Urothelium cell line (cell line): ENCODE measurements at regions not wholly inside any gene's neighbourhood (a gene's known extent, or its start where the extent isn't known, plus 50 kb on each side); places are given as distances from the start of the nearest gene placed in this dataset.

Source experiments
- DNase-seq: peaks from one replicate; pipeline ENCODE4 v3.0.0; 2011; ENCODE audit warnings: low spot score, mixed read lengths
- FAIRE-seq: peaks from 2 replicates; lab custom pipeline; 2011; peaks lifted over from hg19 to GRCh38; lab: Jason Lieb, UNC

DNA sequence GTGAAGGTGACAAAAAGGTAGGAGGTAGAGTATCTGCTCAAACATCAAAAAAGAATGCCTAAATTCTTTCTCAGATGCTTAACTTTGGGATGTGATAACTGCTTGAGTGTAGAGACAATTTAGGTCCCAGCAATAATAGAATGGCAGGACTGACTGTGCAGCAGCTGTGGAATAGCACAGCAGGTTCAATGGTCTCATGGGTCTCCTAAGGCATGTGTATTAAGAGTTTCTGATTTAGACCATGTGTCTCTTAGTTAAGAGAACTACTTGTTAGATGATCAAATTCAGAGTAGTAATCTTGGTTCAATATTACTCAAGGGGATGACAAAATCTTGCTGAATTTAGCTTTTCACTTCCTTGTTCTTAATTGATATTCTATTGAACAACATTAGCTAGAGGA lies 72.0 kb downstream of the ALX1 start:
- FAIRE-seq (no peak), DNase-seq (no peak)

DNA sequence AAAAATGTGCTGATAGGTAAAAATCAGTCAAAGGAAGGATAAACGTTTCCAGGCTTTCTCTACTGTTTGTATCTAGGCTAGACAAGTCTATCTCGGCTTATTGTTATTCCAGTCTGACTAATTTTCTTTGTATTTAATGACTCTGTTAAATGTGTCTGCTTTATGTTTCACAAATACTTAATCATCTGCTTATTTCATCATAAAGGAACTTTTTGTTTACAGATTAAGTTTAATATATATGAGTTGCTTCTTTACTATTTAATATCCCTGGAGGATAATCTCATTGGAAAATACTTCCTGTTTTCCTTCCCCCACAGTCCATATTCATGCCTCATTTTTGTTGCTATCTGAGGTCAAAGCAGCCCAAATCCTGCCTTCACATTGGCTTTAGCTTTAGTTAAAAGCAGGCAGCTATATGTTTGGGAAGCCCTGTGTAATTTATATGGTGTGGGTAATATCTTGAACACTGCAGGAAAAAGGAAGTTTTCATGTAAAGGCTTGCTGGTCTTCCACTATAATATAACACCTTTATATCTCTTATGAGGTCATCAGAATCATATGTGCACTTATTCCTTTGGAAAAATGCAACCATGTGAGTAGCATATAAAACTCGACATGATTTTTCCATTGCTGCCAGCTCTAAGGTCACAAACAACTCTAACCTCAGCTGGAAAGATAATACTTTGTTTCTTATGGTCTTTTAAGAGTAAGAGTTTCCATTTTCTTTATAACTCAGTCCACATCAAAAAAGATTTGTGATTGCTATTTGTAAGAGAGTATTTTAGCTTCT lies 76.8 kb downstream of the ALX1 start:
- DNase-seq (no peak), FAIRE-seq (no peak)

DNA sequence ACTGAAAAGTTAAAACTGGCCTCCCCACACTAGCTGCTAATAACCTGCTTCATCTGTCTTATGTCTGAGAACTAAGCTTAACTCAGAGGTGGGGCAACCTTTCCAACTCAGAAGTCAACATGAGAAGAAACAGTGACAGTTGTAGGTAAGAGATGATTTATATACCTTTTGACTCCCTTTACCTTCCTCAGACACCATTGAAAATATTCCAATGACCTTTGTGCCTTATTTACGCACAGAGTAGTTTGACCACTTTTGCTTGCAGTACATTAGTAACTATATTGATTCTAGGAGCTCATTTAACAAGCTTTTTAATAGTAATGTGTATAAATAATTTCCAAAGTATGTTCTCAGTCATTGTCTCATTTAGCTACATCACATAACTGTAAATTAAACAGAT lies 77.6 kb downstream of the ALX1 start:
- DNase-seq, result no peak
- no peak for FAIRE-seq

DNA sequence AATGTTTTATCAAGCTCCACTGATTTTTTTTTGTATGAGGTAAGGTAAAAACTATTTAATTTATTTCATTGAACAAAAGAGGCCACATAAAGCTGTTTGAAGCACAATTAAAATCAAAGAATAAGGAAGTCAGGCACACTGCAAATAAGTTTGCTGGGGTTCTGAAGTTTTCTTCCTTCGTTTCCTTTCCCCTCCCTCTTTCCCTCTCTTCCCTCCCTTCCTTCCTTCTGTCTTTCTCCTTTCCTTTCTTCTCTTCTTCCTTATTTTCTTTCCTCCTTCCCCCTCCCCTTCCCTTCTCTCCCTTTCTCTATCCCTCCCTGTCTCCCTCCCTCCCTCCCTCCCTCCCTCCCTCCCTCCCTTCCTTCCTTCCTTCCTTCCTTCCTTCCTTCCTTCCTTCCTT lies 78.7 kb downstream of the ALX1 start:
- no peak for DNase-seq
- no peak for FAIRE-seq

DNA sequence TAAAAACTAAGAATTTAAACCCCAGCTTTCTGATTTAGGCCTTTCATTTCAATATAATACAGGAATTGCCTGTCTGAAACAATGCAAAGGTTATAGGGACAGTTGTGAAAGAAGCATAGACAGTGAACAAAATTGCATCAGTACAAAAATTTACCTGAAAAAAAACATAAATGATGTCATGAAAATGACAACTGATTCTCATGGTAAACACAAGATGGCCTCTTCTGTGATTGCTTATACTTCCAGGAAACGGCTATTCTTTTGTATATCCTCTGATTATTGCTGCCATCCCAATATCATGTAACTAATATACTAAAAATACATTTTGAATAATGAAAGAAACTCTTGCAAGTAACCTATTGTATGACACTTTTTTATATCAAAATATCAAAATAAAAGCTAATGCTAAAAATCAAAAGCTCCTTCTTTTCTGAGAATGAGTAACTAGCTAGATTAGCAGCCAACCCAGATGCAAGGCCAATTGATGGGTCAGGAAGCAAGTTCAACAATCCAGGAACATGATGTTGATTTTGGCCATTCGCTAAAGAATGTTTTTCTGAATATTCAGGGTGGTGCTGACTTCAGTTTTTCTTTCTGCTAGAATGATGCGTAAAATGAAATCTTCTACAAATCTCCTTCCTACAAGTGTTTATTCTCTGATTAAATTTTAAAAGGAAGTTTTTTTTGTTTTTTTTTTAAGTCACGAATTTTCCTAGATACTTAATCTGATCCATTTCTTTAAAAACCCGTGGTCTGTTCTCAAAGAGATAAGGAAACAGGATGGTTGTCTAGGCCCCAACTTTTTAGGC lies 83.6 kb downstream of the ALX1 start:
- no peak for FAIRE-seq
- no peak for DNase-seq

DNA sequence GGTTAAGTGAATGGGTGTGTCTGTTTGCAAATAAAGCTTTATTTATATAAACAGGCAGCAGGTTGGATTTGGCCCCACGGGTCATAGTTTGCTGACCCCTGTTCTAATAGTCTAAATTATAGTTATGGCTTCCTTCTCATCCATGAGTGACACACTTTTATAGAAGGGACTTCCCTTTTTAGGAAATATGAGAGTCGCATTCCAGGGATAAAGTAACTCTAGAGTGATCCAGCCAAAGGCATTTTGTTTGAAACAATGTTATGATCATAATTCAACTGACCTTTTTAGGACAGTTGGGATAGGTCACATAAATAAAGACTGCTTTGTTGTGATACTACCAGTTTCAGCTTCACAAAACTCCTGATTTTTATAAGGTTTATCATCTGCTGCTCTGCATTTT lies 87.9 kb downstream of the ALX1 start:
- no peak for FAIRE-seq

DNA sequence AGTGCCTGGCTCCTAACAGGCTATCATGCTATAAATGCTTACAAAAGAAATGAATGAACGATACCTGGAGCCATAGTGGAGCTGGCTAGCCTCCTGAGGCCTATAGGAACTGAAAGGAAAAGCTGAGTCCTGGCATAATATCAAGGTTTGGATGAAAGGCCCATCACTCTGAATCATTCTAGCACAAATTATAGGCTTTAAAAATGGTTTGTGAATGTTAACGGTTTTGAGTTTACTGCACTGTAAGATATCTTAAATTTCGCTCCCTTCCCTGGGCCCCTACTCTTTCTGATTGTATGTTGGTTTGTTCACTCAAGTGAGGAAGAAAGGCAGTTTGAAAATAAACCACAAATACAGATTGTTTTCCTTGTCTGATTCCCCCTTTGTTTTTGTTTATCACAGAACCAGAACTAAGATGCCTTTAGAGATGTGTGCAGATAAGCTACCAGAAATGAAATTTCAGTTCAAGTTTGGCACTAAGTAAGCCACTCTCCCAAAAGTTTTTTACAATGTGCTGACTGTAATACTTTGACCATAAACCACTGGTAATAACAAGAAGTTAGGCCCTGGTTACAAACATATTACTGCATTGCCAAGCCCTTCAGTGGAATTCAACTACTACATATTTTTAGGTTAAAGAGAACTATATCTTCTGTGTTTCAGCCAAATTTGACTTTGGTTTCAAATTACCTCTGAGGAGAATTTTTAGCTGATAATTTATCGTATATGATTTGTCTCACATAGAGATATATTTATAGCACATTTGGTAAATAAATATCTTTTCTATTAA lies 89.5 kb downstream of the ALX1 start:
- DNase-seq (no peak), FAIRE-seq (no peak)

More for the DNA sequence above, 87.9 kb downstream of the ALX1 start:
- DNase-seq, result no peak

DNA sequence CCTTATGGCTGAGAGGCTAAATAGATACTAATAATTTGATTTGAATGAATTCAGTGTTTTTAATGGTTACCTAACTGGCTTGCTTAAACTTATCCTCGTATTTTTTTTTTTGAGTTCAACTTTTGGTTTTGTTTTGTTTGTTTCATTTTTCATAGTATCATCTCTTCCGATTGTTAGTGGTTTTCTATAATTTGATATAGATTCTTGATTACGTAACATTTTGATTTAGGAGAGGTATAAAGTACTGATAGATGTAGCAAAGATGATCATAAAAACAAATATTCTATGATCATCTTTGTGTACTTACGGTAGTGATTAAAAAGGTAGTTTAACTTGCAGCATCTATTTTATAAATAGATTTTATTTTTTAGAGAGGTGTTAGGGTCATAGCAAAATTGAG lies 93.0 kb downstream of the ALX1 start:
- FAIRE-seq (no peak), DNase-seq (no peak)

DNA sequence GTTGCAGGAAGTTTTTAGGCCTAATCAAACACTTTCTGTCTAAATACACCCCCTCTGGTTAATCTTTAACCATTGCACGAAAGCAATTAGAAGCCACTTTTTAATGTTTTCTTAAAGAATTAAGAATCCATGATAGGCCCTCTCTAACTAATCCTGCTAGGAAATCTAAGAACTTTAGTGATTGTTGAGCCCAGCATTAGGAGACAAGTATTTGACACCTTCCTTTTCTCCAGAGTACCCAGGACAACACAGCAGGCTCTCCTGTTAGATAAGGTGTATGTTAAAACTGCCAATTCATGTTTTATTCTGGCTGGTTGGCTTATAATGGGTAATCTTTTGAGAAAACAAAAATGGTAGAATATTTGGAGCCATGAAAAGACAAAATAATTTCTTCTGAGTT lies 95.0 kb downstream of the ALX1 start:
- FAIRE-seq, result no peak
- DNase-seq, result no peak

DNA sequence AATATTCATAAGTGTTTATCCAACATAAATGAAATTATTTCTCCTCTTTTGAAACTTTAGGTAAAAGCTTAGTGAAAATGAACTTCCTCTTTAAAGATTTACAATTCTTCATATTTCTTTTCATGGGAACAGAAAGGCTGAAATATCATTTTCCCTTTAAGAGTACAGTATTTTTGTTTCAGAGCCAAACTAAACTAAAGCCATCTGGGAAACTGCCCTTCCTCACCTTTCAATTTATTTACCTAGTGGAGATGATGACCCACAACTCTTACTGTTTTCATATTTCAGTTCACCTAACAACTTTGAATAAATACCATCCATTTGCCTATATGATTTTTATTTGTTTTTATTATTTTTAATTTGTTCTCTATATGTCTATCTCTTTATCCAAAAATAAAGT lies 105.4 kb downstream of the ALX1 start:
- DNase-seq, result no peak
- no peak for FAIRE-seq

DNA sequence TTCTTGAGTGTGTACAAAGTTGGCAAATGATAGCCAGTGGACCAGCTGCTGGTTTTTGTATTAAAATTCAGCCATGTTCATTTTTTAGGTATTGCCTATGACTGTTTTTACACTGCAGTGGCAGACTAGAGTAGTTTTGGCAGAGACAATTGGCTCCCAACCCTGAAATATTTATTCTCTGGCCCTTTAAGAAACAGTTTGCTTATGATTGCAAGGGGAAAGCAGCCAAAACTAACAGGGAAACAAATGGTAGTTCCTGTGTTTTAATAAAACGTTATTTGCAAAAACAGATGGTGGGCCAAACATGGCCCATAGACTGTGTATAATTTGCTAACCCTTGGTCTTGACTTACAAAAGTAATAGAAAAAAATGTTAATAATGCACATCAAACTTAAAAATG lies 110.2 kb downstream of the ALX1 start:
- DNase-seq, result no peak
- FAIRE-seq, result no peak

DNA sequence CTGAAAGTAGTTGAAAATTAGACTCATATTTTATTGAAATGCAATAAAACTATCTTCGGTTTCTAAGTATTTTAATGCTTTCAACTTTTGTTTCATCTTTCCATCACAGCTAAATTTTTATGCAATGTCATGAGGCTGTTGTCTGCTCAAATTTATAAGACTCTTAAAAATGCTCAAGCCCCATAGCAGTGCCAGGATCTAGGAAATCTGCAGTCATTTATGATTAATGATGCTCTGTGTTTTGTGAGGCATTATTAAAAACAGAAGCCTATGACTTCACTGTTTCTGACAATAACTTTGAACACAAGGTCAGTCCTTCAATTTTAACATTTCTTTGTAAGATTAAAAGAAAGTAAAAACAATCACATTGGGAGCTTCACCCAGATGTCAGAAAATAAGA lies 112.5 kb downstream of the ALX1 start:
- FAIRE-seq, result no peak
- DNase-seq, result no peak

DNA sequence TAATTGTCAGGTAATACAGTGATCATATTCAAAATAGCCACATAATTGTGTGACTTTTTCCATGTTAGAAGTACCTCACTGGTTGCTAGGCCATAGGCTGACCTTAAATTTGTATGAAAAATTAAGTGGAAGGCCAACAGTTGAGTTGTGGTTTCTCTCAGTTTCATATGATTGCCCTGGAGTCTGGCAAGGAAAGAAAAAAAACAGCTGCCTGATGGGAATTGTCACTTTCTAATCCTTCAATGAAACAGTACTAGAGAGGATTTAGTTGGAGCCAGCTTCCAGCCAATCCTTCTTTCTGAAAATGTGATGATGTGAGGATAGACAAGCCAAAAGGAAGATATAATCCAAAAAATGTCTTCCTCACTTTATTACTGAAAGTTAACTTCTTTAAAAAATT lies 113.6 kb downstream of the ALX1 start:
- DNase-seq (no peak), FAIRE-seq (no peak)

DNA sequence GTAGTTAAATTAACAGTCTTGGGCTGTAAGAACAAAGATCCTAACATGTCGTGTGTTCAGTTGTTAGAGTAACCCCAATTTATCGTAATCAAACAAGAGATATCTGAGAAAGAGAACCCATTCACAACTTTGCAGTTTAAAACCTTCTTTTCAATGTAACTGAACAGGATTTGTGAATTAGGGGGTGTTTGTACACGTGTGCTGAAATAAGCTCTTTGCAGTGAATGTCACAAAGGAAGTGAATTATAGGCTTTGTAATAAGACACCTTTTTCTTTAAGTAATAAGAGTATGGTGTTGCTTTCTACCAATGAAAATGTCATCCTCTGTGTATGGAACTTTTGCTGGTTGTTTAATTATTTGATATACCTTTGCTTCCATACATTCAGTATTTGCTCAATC lies 114.0 kb downstream of the ALX1 start:
- DNase-seq (no peak), FAIRE-seq (no peak)

DNA sequence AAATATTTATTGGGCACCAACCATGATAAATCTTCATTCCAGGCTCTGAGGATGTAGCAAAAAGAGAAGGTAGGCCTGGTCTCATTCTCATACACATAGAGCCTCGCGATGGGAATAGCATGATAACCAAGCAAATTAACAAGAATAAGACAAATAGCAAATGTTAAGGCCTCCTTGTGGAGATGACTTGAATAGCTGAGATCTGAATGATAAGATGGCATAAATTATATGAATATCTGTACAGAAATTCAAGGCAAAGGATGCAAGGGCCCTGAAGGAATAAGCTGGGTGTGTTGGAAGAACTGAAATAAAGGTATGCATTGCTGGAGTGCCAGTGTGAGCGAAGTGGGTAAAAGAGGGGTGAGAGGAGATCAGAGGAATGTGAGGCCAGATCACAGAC lies 114.8 kb downstream of the ALX1 start:
- FAIRE-seq, result no peak
- DNase-seq, result no peak

DNA sequence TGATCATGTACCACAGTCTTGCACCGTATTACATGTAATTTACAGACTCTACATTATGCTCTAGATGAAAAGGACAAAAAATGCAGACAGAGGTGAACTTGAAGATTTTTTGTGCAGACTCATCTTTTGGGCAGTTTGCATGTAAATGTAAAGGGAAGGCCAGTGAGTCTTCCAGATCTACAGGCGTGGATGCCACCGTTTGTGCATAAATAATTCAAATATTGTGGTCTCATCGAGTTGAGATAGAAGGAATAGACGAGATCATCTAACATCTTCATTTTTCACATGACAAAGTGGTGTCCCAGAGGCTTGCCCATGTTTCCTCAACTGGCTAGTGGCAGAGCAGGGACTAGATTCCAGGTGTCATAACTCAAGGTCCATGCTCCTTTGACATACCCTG lies 125.2 kb downstream of the ALX1 start:
- no peak for FAIRE-seq
- DNase-seq, result no peak

DNA sequence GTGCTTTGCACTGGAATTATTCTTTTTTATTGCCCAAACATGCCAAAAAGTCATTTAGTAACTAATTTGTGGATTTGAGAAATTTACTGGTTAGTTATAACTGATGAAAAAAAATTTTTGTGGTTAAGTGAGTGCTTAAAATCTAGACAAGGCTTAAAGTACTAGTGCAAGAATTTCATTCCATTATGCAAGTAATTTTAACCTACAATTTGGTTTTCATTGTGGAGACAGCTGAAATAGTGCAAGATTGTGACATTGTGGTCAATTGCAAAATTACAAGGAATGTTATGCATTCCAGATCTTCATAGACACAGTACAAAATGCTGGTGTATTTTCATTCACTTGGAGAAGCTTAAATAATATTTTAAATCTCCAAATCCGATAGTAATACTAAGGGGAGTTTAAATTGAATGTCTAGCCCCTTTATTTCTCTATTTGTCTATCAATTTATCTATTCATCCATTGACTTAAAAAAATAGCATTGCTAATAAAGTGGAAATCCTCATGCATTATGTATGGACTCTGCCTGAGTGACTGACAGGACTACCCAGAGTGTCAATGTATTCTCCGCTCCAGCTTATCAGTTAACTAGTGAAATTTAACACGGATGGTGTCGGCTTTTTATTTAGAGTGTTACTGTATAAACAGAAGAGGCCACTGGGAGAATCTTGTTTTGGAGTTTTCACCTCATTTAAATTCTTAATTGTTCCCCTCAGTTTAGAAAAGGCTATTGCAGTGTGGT lies 125.9 kb downstream of the ALX1 start:
- no peak for DNase-seq
- no peak for FAIRE-seq

DNA sequence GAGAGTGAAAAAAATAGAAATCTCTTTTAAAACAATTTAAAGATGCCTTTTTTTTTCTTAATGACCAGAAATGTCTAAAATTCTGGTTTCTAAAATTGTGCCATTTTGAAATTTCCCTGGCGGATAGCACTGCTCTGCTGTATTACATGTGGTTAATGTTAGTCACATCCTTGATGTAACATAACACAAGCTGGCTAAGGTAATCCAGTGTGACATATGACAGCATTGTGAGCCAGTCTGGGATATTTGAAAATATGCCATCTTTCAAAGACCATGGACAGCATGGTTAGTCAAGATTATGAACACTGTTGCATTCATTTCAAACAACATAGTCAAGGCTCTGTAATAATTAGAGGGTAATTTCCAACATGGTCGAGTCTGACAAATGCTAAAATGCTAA lies 133.2 kb downstream of the ALX1 start:
- FAIRE-seq (no peak), DNase-seq (no peak)

DNA sequence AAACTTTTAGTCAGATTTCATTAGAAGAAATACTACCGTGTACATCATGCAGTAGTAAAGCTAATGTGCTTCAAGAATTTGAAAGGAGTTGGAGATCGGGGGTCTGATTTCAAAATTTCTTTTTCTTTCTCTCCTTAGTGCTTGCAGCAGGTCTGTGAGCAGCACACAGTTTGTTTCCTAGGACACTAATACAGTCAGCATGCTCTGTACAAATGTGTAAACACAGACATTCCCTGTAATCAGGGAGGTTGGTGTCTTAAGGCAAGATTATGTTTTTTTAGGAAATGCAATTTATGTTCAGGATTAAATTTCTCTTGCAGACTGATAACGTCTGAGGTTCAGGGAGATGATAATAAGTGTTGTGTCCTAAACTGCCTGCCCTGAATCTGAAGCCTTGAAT lies 142.7 kb downstream of the ALX1 start:
- FAIRE-seq (no peak), DNase-seq (no peak)

DNA sequence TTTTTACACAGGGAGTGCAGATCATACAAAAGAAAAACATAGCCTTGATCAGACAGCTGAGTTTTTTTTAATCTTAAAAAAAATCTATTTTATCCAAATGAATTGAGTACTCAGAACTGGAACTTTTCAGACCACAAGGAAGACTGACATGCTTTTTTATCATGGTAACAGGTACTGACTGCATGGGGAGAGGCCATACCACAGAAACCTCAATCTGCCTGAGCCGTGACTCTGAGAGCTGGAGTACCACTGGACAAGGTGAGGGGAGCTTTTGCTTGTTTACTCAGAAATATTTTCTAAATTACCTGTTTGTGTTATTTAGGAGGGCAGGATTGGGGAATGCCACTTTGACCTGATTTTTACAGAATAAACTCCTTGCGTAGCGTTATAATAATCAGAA lies 143.9 kb downstream of the ALX1 start:
- DNase-seq, result no peak
- no peak for FAIRE-seq
